H9 (cell line): ENCODE measurements at regions not wholly inside any gene's neighbourhood (a gene's known extent, or its start where the extent isn't known, plus 50 kb on each side); places are given as distances from the start of the nearest gene placed in this dataset.

Source experiments
- DNase-seq: peaks from one replicate; pipeline ENCODE4 v3.0.0-alpha.2; 2017
- H2AFZ ChIP-seq: one replicate; pipeline ENCODE4 v1.6.1; 2013; ENCODE audit warnings: mild to moderate bottlenecking, low read length, control low read depth, moderate library complexity
- H2AK5ac ChIP-seq: 2 replicates; pipeline ENCODE4 v1.6.1; 2013; ENCODE audit warnings: low read length, control low read depth, mixed read lengths; ENCODE audit not compliant: insufficient read length
- H2BK120ac ChIP-seq: one replicate; pipeline ENCODE4 v1.6.1; 2013; ENCODE audit warnings: low read depth, mild to moderate bottlenecking, low read length, control low read depth, inconsistent platforms; ENCODE audit not compliant: poor library complexity, severe bottlenecking
- H2BK12ac ChIP-seq: 2 replicates; pipeline ENCODE4 v1.6.1; 2013; ENCODE audit warnings: low read length, control low read depth, mixed read lengths, low read depth; ENCODE audit not compliant: insufficient read length
- H2BK15ac ChIP-seq: 2 replicates; pipeline ENCODE4 v1.6.1; 2013; ENCODE audit warnings: low read depth, low read length, control low read depth
- H2BK20ac ChIP-seq: one replicate; pipeline ENCODE4 v1.6.1; 2013; ENCODE audit warnings: low read depth, mild to moderate bottlenecking, low read length, control low read depth, inconsistent platforms; ENCODE audit not compliant: poor library complexity, severe bottlenecking
- H2BK5ac ChIP-seq: 2 replicates; pipeline ENCODE4 v1.6.1; 2013; ENCODE audit warnings: low read length, control low read depth, mixed read lengths; ENCODE audit not compliant: insufficient read length
- H3K14ac ChIP-seq: 2 replicates; pipeline ENCODE4 v1.6.1; 2013; ENCODE audit warnings: low read length, control low read depth; ENCODE audit not compliant: insufficient read depth
- H3K18ac ChIP-seq: 2 replicates; pipeline ENCODE4 v1.6.1; 2013; ENCODE audit warnings: low read depth, mild to moderate bottlenecking, mixed read lengths, low read length, control low read depth; ENCODE audit not compliant: insufficient read length
- H3K23ac ChIP-seq: 2 replicates; pipeline ENCODE4 v1.6.1; 2013; ENCODE audit warnings: low read length, control low read depth, mixed read lengths, low read depth; ENCODE audit not compliant: insufficient read length
- H3K23me2 ChIP-seq: 2 replicates; pipeline ENCODE4 v1.6.1; 2013; ENCODE audit warnings: low read depth, mild to moderate bottlenecking, mixed read lengths, low read length, control low read depth; ENCODE audit not compliant: insufficient read length, poor library complexity, severe bottlenecking
- H3K27ac ChIP-seq: 2 replicates; pipeline ENCODE4 v1.5.1; 2013; ENCODE audit warnings: low read length, control low read depth, mixed read lengths, low read depth; ENCODE audit not compliant: insufficient read length
- H3K27me3 ChIP-seq: 2 replicates; pipeline ENCODE4 v1.6.1; 2013; ENCODE audit warnings: low read length, control low read depth, inconsistent platforms; ENCODE audit not compliant: insufficient read depth
- H3K4ac ChIP-seq: 2 replicates; pipeline ENCODE4 v1.6.1; 2013; ENCODE audit warnings: low read depth, mild to moderate bottlenecking, control low read depth, inconsistent platforms, low read length, moderate library complexity
- H3K4me1 ChIP-seq: 2 replicates; pipeline ENCODE4 v1.6.1; 2013; ENCODE audit warnings: low read length, control low read depth, inconsistent platforms; ENCODE audit not compliant: insufficient read depth
- H3K4me2 ChIP-seq: 2 replicates; pipeline ENCODE4 v1.6.1; 2013; ENCODE audit warnings: low read length, control low read depth, mixed read lengths; ENCODE audit not compliant: insufficient read length, insufficient read depth
- H3K56ac ChIP-seq: 2 replicates; pipeline ENCODE4 v1.6.1; 2013; ENCODE audit warnings: low read depth, mild to moderate bottlenecking, mixed read lengths, low read length, control low read depth; ENCODE audit not compliant: insufficient read length
- H3K79me1 ChIP-seq: 2 replicates; pipeline ENCODE4 v1.6.1; 2013; ENCODE audit warnings: low read depth, mild to moderate bottlenecking, moderate library complexity, low read length, control low read depth, inconsistent platforms; ENCODE audit not compliant: insufficient read depth, poor library complexity, severe bottlenecking
- H3K79me2 ChIP-seq: 2 replicates; pipeline ENCODE4 v1.6.1; 2013; ENCODE audit warnings: low read length, control low read depth, inconsistent platforms; ENCODE audit not compliant: insufficient read depth
- H3K9ac ChIP-seq: 2 replicates; pipeline ENCODE4 v1.6.1; 2013; ENCODE audit warnings: low read length, control low read depth, mixed read lengths; ENCODE audit not compliant: insufficient read length; ENCODE audit errors: extremely low read depth
- H3K9me3 ChIP-seq: one replicate; pipeline ENCODE4 v1.6.1; 2013; ENCODE audit warnings: low read depth, low read length, inconsistent platforms; ENCODE audit not compliant: control insufficient read depth
- H3T11ph ChIP-seq: one replicate; pipeline ENCODE4 v1.6.1; 2013; ENCODE audit warnings: mild to moderate bottlenecking, low read length, control low read depth, inconsistent platforms
- H4K20me1 ChIP-seq: one replicate; pipeline ENCODE4 v1.6.1; 2013; ENCODE audit not compliant: control insufficient read depth, insufficient read length, insufficient read depth
- H4K5ac ChIP-seq: 2 replicates; pipeline ENCODE4 v1.6.1; 2013; ENCODE audit warnings: low read depth, mild to moderate bottlenecking, mixed read lengths, low read length, control low read depth; ENCODE audit not compliant: insufficient read length
- H4K8ac ChIP-seq: replicated peaks from 2 replicates; pipeline ENCODE4 v1.6.1; 2013; ENCODE audit warnings: low read length, control low read depth, mixed read lengths, low read depth; ENCODE audit not compliant: insufficient read length
- H4K91ac ChIP-seq: 2 replicates; pipeline ENCODE4 v1.6.1; 2013; ENCODE audit warnings: low read depth, mild to moderate bottlenecking, moderate library complexity, mixed read lengths, low read length, control low read depth; ENCODE audit not compliant: insufficient read length
- H3K27ac Mint-ChIP-seq, 3 experiments: 2 replicates in 2 of 3; 3 replicates in 1 of 3; pipeline ENCODE4 v1.8.0; 2020 to 2021; ENCODE audit warnings: mixed read lengths in 3 of 3, mild to moderate bottlenecking in 1 of 3, moderate library complexity in 1 of 3
- H3K27me3 Mint-ChIP-seq: 2 replicates; pipeline ENCODE4 v1.8.0; 2021; ENCODE audit warnings: low read depth, mild to moderate bottlenecking, moderate library complexity, mixed read lengths
- H3K36me3 Mint-ChIP-seq, 3 experiments: 2 replicates in 2 of 3; 3 replicates in 1 of 3; pipeline ENCODE4 v1.8.0; 2020 to 2021; ENCODE audit warnings: low read depth in 3 of 3, mixed read lengths in 3 of 3; ENCODE audit not compliant: insufficient read depth in 1 of 3
- H3K4me1 Mint-ChIP-seq, 2 experiments: 2 replicates each; pipeline ENCODE4 v1.8.0; 2020; ENCODE audit warnings: mixed read lengths in 2 of 2
- H3K4me3 Mint-ChIP-seq, 2 experiments: 2 replicates in 1 of 2; 3 replicates in 1 of 2; pipeline ENCODE4 v1.8.0; 2020 to 2021; ENCODE audit warnings: mild to moderate bottlenecking in 2 of 2, mixed read lengths in 2 of 2, moderate library complexity in 1 of 2
- H3K9me3 Mint-ChIP-seq, 2 experiments: 2 replicates in 1 of 2; 3 replicates in 1 of 2; pipeline ENCODE4 v1.8.0; 2020; ENCODE audit warnings: mild to moderate bottlenecking in 2 of 2, mixed read lengths in 2 of 2, moderate library complexity in 1 of 2
- WGBS: extraction: QIAGEN DNeasy Blood & Tissue Kit; methylation state at CpG from one replicate; pipeline ENCODE4 v1.1.7; 2013; ENCODE audit warnings: missing lambda C conversion rate, low lambda C conversion rate, mixed read lengths; ENCODE audit not compliant: insufficient read length; ENCODE audit errors: extremely low coverage; 5-methylcytosine and 5-hydroxymethylcytosine counted together
- TF ChIP-seq, protein P1 (sequence below): fragments of 200-600 bp; sonication (generic); conservative IDR thresholded peaks from 3 replicates; pipeline ENCODE4 v1.8.0; 2021; ENCODE audit warnings: antibody characterized with exemption, mild to moderate bottlenecking

DNA sequence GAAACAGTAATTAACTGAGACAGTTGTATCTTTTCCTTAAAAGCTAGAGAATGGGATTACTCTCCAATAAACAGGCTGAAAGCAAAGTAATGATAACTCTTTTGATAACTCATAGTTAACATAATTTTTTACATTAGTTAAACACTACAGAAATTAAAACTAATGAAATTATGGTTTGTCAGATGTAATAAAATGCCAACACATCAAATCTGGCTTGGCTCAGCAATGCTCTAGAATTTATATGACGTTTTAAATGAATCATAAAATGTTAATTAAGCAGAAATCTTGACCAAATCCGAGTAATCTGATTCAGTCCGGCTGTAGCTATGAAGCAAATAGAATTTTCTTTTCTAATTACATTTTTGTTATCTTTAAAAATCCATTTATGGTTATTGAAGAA is 244.2 kb upstream of the NR3C2 start:
- Histone ChIP-seq H3K4ac (no peak overlapping the region), H3K27me3 (no peaks in the 10 kb centered on the region), H2BK5ac (no peak overlapping the region), H3T11ph (no peak overlapping the region), H3K9me3 (no peaks in the 10 kb centered on the region), H2BK12ac (no peak overlapping the region), H2AK5ac (no peak overlapping the region), H4K20me1 (no peaks in the 10 kb centered on the region), H4K5ac (no peak overlapping the region), H4K91ac (no peak overlapping the region), H2BK120ac (no peak overlapping the region), H3K23me2 (no peaks in the 10 kb centered on the region), H3K23ac (no peak overlapping the region), H3K9ac (no peak overlapping the region), H2BK15ac (no peak overlapping the region), H2BK20ac (no peak overlapping the region), H3K4me1 (no peaks in the 10 kb centered on the region), H3K14ac (no peak overlapping the region), H3K79me1 (no peaks in the 10 kb centered on the region), H3K56ac (no peak overlapping the region), H3K79me2 (peaks cover 3% of the 10 kb centered on the region; the same call in 1 of the 2 replicates), H3K4me2 (no peak overlapping the region), H3K18ac (no peak overlapping the region), H3K27ac (no peak overlapping the region), H4K8ac (no peak overlapping the region), H2AFZ (no peak overlapping the region)
- WGBS = no CpG with 5 or more reads among the region's 3 CpGs
- Mint-ChIP-seq H3K4me3 (no peak overlapping the region), H3K4me1 (no peaks in the 10 kb centered on the region), H3K36me3 (no peaks in the 10 kb centered on the region), H3K9me3 (no peaks in the 10 kb centered on the region; a peak in 1 of 5 replicates), H3K27ac (no peak overlapping the region), H3K27me3 (no peaks in the 10 kb centered on the region)
- no peak for DNase-seq
- TF ChIP-seq, protein P1, sequence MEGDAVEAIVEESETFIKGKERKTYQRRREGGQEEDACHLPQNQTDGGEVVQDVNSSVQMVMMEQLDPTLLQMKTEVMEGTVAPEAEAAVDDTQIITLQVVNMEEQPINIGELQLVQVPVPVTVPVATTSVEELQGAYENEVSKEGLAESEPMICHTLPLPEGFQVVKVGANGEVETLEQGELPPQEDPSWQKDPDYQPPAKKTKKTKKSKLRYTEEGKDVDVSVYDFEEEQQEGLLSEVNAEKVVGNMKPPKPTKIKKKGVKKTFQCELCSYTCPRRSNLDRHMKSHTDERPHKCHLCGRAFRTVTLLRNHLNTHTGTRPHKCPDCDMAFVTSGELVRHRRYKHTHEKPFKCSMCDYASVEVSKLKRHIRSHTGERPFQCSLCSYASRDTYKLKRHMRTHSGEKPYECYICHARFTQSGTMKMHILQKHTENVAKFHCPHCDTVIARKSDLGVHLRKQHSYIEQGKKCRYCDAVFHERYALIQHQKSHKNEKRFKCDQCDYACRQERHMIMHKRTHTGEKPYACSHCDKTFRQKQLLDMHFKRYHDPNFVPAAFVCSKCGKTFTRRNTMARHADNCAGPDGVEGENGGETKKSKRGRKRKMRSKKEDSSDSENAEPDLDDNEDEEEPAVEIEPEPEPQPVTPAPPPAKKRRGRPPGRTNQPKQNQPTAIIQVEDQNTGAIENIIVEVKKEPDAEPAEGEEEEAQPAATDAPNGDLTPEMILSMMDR = no peak
